Thyroid gland (tissue), 4 donors: ENCODE measurements at regions not wholly inside any gene's neighbourhood (a gene's known extent, or its start where the extent isn't known, plus 50 kb on each side); places are given as distances from the start of the nearest gene placed in this dataset.

Experiments used
- POLR2A ChIP-seq, 2 donors: fragments of 450-650 bp; IDR thresholded peaks; one replicate each; pipeline ENCODE4 v1.6.1; 2017; ENCODE audit warnings: antibody characterized with exemption in 2 of 2, mild to moderate bottlenecking in 2 of 2, moderate library complexity in 1 of 2
- TF ChIP-seq, protein P1 (sequence below), 6 experiments: fragments of 200-600 bp in 3 of 6; fragments of 450-650 bp in 3 of 6; sonication (generic) in 3 of 6; IDR thresholded peaks; one replicate each; pipeline ENCODE4 v1.5.1; 2016 to 2019; ENCODE audit warnings: antibody characterized with exemption in 6 of 6, mild to moderate bottlenecking in 2 of 6, inconsistent platforms in 1 of 6, moderate library complexity in 1 of 6

DNA sequence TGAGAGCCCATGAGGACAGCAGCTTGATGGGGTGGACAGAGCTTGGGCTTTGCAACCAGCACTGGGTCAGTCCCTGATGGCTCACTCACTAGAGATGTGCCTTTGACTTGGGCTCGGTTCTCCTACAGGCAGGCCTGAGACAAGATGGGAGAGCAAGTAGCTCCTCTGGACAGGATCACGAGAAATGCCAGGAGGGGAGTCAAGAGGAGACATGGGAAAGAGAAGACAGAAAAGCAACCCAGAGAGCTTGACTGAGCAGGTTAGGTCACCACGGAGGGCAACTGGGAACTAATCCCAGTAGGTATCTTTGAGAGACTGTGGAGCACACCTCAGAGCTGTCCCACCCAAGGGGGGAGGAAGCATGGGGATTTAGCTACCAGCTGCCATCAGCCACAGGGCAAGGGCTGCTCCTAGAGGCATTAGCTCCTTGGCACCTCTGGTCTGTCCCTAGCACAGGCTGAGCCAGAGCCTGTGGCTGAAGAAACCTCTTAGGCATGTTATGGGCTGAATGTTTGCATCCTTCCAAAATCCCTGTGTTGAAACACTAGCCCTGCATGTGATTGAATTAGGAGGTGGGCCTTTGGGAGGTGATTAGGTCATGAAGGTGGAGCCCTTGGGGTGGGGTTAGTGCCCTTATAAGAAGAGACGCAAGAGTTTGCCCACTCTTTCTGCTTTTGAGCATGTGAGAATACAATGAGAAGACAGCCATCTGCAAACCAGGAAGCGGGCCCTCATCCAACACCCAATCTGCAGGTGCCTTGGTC is 145.6 kb downstream of the SMIM20 start:
- TF ChIP-seq, protein P1, sequence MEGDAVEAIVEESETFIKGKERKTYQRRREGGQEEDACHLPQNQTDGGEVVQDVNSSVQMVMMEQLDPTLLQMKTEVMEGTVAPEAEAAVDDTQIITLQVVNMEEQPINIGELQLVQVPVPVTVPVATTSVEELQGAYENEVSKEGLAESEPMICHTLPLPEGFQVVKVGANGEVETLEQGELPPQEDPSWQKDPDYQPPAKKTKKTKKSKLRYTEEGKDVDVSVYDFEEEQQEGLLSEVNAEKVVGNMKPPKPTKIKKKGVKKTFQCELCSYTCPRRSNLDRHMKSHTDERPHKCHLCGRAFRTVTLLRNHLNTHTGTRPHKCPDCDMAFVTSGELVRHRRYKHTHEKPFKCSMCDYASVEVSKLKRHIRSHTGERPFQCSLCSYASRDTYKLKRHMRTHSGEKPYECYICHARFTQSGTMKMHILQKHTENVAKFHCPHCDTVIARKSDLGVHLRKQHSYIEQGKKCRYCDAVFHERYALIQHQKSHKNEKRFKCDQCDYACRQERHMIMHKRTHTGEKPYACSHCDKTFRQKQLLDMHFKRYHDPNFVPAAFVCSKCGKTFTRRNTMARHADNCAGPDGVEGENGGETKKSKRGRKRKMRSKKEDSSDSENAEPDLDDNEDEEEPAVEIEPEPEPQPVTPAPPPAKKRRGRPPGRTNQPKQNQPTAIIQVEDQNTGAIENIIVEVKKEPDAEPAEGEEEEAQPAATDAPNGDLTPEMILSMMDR (IDR thresholded peaks at IDR 0.05): no peak
- no peak for TF ChIP-seq POLR2A (IDR thresholded peaks at IDR 0.05)
